GM18505 (cell line): ENCODE measurements at regions not wholly inside any gene's neighbourhood (a gene's known extent, or its start where the extent isn't known, plus 50 kb on each side); places are given as distances from the start of the nearest gene placed in this dataset.

Source experiments
- ATAC-seq: cut with Tn5 transposase; IDR thresholded peaks from one replicate; pipeline ENCODE4 v1.9.1; 2021; ENCODE audit not compliant: unreplicated experiment
- POLR2A ChIP-seq: IDR thresholded peaks from 4 replicates; pipeline ENCODE4 v1.6.1; 2011; ENCODE audit warnings: borderline replicate concordance; ENCODE audit not compliant: insufficient read depth, insufficient read length; ENCODE audit errors: extremely low read depth

DNA sequence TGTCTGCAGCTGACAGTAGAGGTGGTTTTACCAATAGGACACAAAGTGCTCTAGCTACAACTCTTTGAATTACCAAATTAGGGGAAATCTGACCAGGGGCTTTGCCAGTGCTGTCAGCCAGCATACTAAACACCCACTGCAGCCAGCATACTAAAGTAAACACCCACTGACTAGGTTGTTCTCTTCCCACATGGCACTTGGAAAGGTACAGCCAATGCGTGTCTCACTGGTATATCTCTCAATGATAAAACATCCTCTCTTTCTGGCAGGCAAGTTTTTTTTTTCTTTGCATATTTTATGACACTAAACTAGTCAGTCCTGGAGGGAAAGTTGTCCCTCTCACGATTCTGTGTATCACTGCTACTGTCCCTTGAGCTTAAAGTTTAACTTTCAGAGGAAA lies 216.1 kb downstream of the TLE1 start:
- no peak for TF ChIP-seq POLR2A
- ATAC-seq, result no peak

DNA sequence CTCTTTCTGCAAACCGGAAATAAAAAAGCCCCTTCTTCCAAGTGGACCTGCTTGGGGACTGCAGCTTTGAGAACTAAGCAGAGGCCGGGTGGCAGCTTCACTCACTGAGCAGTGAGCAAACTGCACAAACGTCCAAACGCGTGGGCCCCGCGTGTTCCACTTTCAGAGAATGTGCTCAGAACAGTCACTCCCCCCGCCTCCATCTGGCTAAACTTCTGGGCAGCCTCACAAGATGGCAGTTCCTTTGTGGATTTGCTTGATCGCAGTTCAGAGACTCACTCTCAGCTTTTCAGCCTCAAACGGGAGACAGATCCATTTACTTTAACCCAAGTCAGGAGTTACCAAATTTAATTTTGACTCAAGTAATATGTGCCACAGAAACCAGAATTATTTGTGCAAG lies 216.6 kb downstream of the TLE1 start:
- ATAC-seq, result no peak
- no peak for TF ChIP-seq POLR2A

DNA sequence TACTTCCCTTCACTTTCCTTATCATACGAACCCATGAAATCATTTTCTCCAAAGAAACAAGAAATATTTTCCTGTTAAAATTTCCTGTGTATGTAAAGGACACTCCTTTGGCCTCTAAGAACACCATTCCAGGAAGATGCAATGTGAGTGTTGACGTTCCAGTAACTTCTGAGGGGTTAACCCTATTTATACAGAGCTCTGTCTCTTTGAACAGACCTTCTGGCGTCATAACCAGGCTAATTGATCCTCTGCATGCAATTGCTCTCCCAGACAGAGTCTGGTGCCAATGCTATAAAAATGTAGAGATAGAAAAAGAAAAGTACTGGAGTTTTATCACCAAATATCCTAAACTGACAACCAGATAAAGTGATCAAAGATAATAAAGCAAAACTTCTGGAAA lies 218.5 kb downstream of the TLE1 start:
- TF ChIP-seq POLR2A, result no peak

DNA sequence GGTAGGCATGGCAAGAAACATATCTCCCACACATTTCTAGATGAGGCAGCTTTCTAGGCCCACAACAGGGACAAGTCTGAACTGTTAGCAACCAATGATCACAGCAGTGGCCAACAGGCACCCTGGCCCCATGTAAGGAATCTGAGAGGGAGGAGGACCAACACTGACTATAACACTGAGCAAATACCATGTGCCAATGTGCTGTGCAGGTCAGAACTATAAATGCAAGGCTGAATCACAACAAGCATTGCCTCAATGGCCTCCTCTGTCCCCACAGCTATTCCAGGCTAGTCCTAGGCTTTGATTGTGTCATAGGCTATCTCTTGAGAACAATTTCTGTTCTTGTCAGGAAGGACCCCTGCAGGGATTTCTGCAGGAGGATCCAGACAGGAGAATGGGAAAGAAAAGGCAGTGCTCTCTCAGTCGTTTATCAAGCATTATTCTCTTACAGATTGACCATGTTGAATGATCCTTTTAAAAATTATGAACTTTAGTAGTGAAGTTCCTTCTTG lies 221.2 kb downstream of the TLE1 start:
- ATAC-seq, result no peak

More for the DNA sequence above, 218.5 kb downstream of the TLE1 start:
- ATAC-seq, result no peak

DNA sequence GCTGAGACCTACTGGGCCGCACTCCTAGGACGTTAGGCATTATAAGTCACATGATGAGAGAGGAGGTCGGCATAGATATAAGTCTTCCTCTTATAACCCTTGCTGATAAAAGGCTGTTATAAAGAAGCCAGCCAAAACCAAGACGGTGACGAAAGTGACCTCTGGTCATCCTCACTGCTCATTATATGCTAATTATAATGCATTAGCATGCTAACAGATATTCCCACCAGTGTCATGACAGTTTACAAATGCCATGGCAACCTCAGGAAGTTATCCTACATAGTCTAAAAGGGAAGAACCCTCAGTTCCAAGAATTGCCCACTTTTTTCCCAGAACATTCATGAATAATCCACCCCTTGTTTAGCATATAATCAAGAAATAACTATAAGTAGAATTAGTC lies 222.4 kb downstream of the TLE1 start:
- ATAC-seq, result no peak

More for the DNA sequence above, 221.2 kb downstream of the TLE1 start:
- TF ChIP-seq POLR2A, result no peak

DNA sequence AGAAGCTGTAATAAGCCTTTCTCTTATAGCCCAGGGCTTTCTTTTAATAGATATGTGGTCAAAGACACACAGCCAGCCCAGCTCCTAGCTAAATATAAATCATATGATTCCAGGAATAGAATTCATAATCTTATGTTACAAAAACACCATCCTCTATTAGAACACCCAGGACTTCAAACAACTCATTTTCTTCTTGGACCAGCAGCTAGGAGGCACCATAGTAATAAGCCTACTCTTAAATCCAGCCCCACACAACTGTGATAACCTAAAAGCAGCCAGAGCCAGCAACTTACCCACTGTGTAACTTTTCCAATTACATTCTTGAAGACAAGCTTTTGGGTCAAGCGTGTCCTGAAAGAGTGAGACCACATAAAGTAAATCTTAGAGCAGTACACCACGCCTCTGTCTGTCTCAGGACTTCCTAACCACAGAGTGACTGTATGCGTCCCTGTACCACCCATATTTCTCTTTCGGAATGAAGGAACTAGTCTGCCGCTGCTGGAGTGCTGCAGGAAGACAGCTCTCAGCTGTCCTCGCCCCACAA lies 223.8 kb downstream of the TLE1 start:
- no peak for ATAC-seq
- TF ChIP-seq POLR2A, result no peak

More for the DNA sequence above, 222.4 kb downstream of the TLE1 start:
- TF ChIP-seq POLR2A, result no peak

DNA sequence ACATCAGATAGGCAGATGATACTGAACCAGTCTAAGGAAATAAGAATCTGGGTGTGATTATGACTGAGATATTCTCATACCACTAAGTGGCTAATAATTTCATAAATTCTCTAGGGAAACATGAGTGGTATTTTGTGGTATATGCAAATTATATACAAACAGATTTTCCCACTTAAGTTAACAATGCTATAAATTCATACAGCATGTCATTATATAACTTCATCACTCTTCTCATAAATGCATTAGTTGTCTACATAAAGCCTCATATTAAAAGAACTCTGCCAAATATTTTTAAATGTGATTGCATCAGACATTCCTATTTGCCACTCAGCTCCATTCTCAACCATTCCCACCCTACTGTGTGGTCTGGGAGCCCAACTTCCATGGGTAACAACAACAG lies 226.5 kb downstream of the TLE1 start:
- no peak for ATAC-seq
- no peak for TF ChIP-seq POLR2A

DNA sequence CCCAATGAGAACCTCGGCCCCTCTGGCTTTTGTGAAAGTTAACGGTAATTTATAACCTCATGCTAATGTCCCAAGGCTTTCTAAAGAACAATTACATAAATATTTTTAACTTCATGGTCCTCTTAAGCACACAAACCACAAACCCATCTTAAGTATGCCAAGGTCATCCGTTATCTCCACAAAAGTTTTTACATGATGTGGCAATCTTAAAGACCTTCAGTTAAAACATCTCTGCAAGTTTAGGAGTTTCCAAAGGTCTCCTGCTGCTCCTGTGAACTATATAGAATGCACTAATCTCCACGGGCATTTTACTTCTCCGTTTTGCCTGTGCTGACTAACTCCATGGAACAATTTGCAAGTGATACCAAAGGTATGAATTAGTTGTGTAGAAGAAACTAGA lies 228.2 kb downstream of the TLE1 start:
- no peak for TF ChIP-seq POLR2A
- no peak for ATAC-seq

DNA sequence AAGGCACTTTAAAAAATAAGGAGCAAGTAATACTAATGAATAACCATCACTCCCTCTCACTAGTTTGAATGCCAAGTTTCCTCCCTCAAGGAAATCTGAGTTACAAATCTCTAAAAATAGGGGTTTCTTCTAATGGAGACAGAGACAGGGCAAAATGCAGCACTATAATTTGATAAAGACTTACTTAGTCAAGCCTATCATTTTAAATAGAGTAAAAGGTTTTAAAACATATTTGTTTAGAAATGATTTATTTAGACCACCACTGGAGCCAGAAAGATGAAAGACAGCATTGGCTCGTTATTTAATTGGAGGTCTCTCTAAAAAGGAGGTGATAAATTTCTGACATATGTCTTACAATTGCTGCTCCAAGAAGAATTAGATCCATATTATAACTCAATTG lies 228.7 kb downstream of the TLE1 start:
- ATAC-seq, result no peak

DNA sequence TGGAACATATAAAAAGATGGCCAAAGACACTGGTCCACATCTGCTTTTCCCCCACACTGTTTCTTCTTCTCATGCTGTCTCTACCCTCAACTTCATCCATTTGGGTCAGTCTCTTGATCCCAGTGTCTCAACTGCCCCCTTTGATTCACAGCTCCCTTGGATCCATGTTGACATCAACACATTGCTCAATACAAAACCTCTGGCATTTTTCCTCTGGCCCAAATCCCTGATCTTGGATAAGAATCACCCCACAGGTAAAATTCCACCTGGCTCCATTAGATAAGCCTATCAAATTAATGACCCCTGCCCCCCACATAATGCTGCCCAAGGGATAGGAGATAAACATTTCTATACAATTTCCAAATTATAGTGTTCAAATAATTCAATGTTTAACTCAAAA lies 229.8 kb downstream of the TLE1 start:
- no peak for ATAC-seq

More for the DNA sequence above, 228.7 kb downstream of the TLE1 start:
- TF ChIP-seq POLR2A, result no peak

DNA sequence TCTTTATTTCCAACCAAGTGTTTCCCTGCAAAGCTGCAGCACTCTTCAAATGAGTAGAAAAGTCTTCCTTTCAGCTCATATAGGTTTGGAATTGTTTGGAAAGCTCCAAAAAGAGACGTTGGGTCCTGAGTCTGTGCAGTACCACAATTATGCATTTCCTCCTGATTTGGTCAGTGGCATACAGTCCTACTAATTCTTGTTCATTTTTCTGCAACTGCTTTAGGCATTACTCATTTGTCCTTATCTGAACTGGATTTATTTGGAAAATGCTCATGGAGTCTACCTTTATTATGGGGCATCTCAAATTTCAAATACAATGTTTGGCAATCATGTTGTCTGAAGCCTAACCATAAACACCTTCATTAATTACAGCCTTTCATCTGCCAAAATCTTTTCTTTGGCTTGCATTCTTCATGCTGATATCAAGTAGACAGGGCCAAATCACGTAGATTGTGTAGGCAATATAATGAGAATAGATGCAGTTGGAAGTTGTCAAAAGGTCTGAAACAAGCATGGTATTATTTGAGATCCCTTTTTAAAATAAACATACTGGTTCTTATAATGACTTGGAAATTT lies 232.8 kb downstream of the TLE1 start:
- no peak for TF ChIP-seq POLR2A
- no peak for ATAC-seq

More for the DNA sequence above, 229.8 kb downstream of the TLE1 start:
- TF ChIP-seq POLR2A, result no peak

DNA sequence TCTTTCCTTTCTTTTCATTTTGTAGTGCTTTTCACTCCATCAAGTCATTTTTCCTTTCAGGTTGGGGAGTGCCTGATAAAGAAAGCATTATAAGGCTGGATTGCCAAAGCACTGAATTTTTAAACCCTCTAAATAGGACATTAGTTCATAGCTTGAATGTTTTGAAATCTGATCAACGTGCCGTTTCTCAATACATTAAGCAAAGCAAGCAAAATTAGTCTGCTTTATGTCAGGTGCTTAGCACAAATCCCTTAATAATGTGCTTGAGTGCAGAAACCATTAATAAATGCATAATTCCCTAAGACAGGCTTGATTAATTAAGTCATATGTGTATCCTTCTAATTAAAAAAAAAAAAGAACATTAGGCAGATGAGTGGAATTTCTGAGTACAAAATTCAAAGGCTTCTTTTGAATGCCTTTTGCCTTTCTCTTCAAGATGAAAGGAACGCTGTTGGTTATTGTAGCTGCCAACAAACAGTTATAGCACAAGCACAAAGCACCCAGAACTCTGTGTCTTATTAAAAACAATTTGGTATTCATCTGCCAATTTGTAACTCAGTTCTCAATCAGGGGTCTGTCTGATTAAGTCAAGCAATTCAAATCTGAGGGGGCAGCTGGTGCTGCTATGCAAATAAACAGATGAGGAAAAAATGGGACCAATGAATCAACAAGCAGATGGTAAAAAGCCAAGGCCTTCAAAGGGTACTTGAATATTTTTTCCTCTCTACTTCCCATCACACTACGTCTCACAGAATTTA lies 233.7 kb downstream of the TLE1 start:
- no peak for ATAC-seq
- no peak for TF ChIP-seq POLR2A

DNA sequence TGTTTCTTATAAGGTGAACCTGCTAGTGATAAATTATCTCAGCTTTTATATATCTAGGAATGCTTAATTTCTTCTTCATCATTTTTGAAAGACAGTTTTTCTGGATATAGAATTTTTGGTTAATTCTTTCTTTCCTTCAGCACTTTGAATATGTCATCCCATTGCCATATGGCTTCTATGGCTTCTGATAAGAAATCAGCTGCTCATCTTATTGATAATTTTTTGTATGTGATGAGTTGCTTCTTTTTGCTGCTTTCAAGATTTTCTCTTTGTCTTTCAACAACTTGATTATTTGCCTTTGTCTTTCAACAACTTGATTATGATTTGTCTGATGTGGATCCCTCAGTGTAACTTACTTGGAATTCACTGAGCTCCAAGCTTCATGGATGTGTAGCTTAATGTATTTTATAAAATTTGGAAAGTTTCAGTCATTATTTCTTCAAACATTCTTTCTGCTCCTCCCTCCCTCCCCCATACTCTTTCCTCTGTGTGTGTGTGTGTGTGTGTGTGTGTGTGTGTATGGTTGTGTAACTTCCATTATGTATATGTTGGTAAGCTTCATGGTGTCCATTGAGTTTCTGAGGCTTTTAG lies 243.9 kb downstream of the TLE1 start:
- no peak for TF ChIP-seq POLR2A
- no peak for ATAC-seq
